Ishikawa (cell line): ENCODE measurements at regions not wholly inside any gene's neighbourhood (a gene's known extent, or its start where the extent isn't known, plus 50 kb on each side); places are given as distances from the start of the nearest gene placed in this dataset.

Experiments used
- CEBPB ChIP-seq: IDR thresholded peaks from 2 replicates; pipeline ENCODE4 v1.6.1; 2012
- CREB1 ChIP-seq: IDR thresholded peaks from 2 replicates; pipeline ENCODE4 v1.6.1; 2012; ENCODE audit warnings: low read depth
- EGR1 ChIP-seq: IDR thresholded peaks from 2 replicates; pipeline ENCODE4 v1.6.1; 2012
- EP300 ChIP-seq: IDR thresholded peaks from 2 replicates; pipeline ENCODE4 v1.6.1; 2012; ENCODE audit warnings: borderline replicate concordance
- FOXM1 ChIP-seq: IDR thresholded peaks from 2 replicates; pipeline ENCODE4 v1.6.1; 2012; ENCODE audit warnings: low read depth, borderline replicate concordance
- MAX ChIP-seq: IDR thresholded peaks from 2 replicates; pipeline ENCODE4 v1.6.1; 2012
- RAD21 ChIP-seq: IDR thresholded peaks from 2 replicates; pipeline ENCODE4 v1.6.1; 2012; ENCODE audit warnings: low read depth
- REST ChIP-seq: IDR thresholded peaks from 2 replicates; pipeline ENCODE4 v1.6.1; 2012; ENCODE audit warnings: low read depth, mild to moderate bottlenecking
- TAF1 ChIP-seq: IDR thresholded peaks from 2 replicates; pipeline ENCODE4 v1.6.1; 2012; ENCODE audit warnings: low read depth, mild to moderate bottlenecking
- TCF12 ChIP-seq: IDR thresholded peaks from 2 replicates; pipeline ENCODE4 v1.6.1; 2012; ENCODE audit warnings: low read depth
- TEAD4 ChIP-seq: IDR thresholded peaks from 2 replicates; pipeline ENCODE4 v1.6.1; 2012
- USF1 ChIP-seq: IDR thresholded peaks from 2 replicates; pipeline ENCODE4 v1.6.1; 2012
- YY1 ChIP-seq: IDR thresholded peaks from 2 replicates; pipeline ENCODE4 v1.6.1; 2012; ENCODE audit warnings: low read depth

- TF ChIP-seq TEAD4: no peak
- TF ChIP-seq REST: no peak
- TF ChIP-seq RAD21: no peak
- TF ChIP-seq MAX: no peak
- TF ChIP-seq CREB1: no peak
- TF ChIP-seq YY1: no peak
- no peak for TF ChIP-seq CEBPB
- TF ChIP-seq TCF12: no peak
- TF ChIP-seq USF1: no peak
- TF ChIP-seq EP300: no peak
- no peak for TF ChIP-seq FOXM1
- TF ChIP-seq EGR1: no peak
- no peak for TF ChIP-seq TAF1
These were observed 584.3 kb upstream of the SMIM31 start for GRCh38 chr4:164169591-164169990.
